Panc1 (cell line): ENCODE measurements at regions not wholly inside any gene's neighbourhood (a gene's known extent, or its start where the extent isn't known, plus 50 kb on each side); places are given as distances from the start of the nearest gene placed in this dataset.
"Not testable (repeated sequence)": the region's sequence is repeated elsewhere in the genome, so short reads cannot be mapped to it uniquely, and the experiment has no call there.

Source experiments
- ATAC-seq: fragments of 200-7000 bp; cut with Tn5 transposase; 2 replicates; pipeline ENCODE4 v1.9.1; 2020; ENCODE audit warnings: mild to moderate bottlenecking, moderate library complexity
- BruUV-seq: library from RNA; stranded (reverse); fragments of 400-500 nt; replicated peaks from 2 replicates; lab custom pipeline; 2021; lab: Mats Ljungman, UMichigan
- CTCF ChIA-PET: fragments of 300-600 bp; sonication (Branson Sonifier 250); formaldehyde crosslinking; loops from one replicate; lab custom pipeline; 2022; ENCODE audit warnings: antibody characterized with exemption; lab: Charles Lee
- POLR2A ChIA-PET: fragments of 300-600 bp; sonication (Branson Sonifier 250); formaldehyde crosslinking; loops from one replicate; lab custom pipeline; 2022; ENCODE audit warnings: antibody characterized with exemption; lab: Charles Lee
- DNase-seq: peaks from one replicate; pipeline ENCODE4 v3.0.0-alpha.2; 2010; ENCODE audit warnings: low read depth, low spot score
- H3K27ac ChIP-seq: 2 replicates; pipeline ENCODE4 v1.5.1; 2011; ENCODE audit warnings: mild to moderate bottlenecking, low read length, inconsistent platforms
- H3K27me3 ChIP-seq: fragments of 200-500 bp; sonication (Bioruptor generic); 2 replicates; pipeline ENCODE4 v1.6.0; 2014; ENCODE audit warnings: low read length, inconsistent platforms; ENCODE audit not compliant: control insufficient read depth, insufficient read depth
- H3K36me3 ChIP-seq: fragments of 200-500 bp; sonication (Bioruptor generic); 2 replicates; pipeline ENCODE4 v1.5.1; 2014; ENCODE audit warnings: inconsistent platforms, mild to moderate bottlenecking, low read length, moderate library complexity; ENCODE audit not compliant: control insufficient read depth, insufficient read depth
- H3K4me1 ChIP-seq: 2 replicates; pipeline ENCODE4 v1.5.1; 2011; ENCODE audit warnings: inconsistent platforms, mild to moderate bottlenecking, low read length, moderate library complexity; ENCODE audit not compliant: control insufficient read depth, insufficient read depth
- H3K4me3 ChIP-seq, 2 experiments: 2 replicates each; pipeline ENCODE4 v1.5.1; 2011 to 2012; ENCODE audit warnings: low read depth in 2 of 2, low read length in 2 of 2, mild to moderate bottlenecking in 2 of 2, inconsistent platforms in 1 of 2, moderate library complexity in 1 of 2
- H3K9me3 ChIP-seq: fragments of 200-500 bp; sonication (Bioruptor generic); 2 replicates; pipeline ENCODE4 v1.5.1; 2014; ENCODE audit warnings: low read depth, mild to moderate bottlenecking, inconsistent platforms, low read length, moderate library complexity; ENCODE audit not compliant: control insufficient read depth, insufficient read depth
- POLR2AphosphoS5 ChIP-seq: IDR thresholded peaks from 2 replicates; pipeline ENCODE4 v1.6.1; 2012; ENCODE audit warnings: mild to moderate bottlenecking, low read depth, low read length, moderate library complexity
- SIN3A ChIP-seq: IDR thresholded peaks from 2 replicates; pipeline ENCODE4 v1.6.1; 2012; ENCODE audit warnings: low read depth, mild to moderate bottlenecking, low read length, moderate library complexity, borderline replicate concordance; ENCODE audit not compliant: insufficient read depth
- TCF7L2 ChIP-seq: IDR thresholded peaks from 2 replicates; pipeline ENCODE4 v1.6.1; 2011; ENCODE audit warnings: mild to moderate bottlenecking, low read depth, low read length, inconsistent platforms
- in situ Hi-C: cut with HindIII; loops from 2 replicates; pipeline ENCODE4 v1.10.0; 2016; ENCODE audit warnings: low sequenced_read_pairs, low pct_unique_long_range_greater_than_20kb
- intact Hi-C: fragments of 100-400 bp; cut with micrococcal nuclease; formaldehyde crosslinking; loops from one replicate; pipeline ENCODE4 v1.10.0; 2022; ENCODE audit not compliant: unreplicated experiment
- TF ChIP-seq, protein P1 (sequence below), 2 experiments: IDR thresholded peaks; 2 replicates each; pipeline ENCODE4 v1.6.1; 2011 to 2012; ENCODE audit warnings: low read depth in 2 of 2, control low read depth in 1 of 2, low read length in 1 of 2, mild to moderate bottlenecking in 1 of 2, moderate library complexity in 1 of 2; ENCODE audit not compliant: insufficient read depth in 1 of 2
- TF ChIP-seq, protein P2 (sequence below): fragments of 450-650 bp; IDR thresholded peaks from 2 replicates; pipeline ENCODE4 v1.5.1; 2017; ENCODE audit warnings: mild to moderate bottlenecking

DNA sequence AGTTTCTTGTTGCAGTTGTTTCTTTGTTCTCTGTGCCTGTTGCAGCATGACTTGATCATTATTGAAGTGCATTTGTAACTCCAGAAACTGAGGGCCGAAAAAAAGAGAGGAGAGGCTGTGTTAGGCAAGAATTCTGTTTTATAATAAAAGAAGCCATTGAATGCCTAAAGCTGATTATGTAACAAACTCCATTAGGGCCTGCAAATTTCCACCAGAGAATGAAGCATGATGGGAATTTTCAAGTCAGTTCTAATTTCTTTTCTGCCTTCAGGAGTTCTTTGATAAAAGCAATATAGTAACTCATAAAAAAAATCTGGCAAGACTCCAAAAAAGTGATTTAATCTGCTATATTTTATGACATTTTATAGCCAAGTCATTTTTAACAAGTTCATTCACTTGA lies 156.7 kb upstream of the RASSF8 start:
- BruUV-seq = no TSS peak
- in situ Hi-C loops (no loop called here), intact Hi-C loops (no loop called here)
- no peak overlapping the region for H3K27ac ChIP-seq
- H3K4me3 ChIP-seq = no peak overlapping the region
- DNase-seq = no peak
- H3K4me1 ChIP-seq = no peaks in the 10 kb centered on the region
- H3K9me3 ChIP-seq = no peaks in the 10 kb centered on the region
- no peaks in the 10 kb centered on the region; the same call in 1 of the 2 replicates for H3K27me3 ChIP-seq
- no peak for ATAC-seq
- H3K36me3 ChIP-seq = no peaks in the 10 kb centered on the region
- TF ChIP-seq TCF7L2 = no peak
- no peak for TF ChIP-seq SIN3A
- TF ChIP-seq, protein P1, sequence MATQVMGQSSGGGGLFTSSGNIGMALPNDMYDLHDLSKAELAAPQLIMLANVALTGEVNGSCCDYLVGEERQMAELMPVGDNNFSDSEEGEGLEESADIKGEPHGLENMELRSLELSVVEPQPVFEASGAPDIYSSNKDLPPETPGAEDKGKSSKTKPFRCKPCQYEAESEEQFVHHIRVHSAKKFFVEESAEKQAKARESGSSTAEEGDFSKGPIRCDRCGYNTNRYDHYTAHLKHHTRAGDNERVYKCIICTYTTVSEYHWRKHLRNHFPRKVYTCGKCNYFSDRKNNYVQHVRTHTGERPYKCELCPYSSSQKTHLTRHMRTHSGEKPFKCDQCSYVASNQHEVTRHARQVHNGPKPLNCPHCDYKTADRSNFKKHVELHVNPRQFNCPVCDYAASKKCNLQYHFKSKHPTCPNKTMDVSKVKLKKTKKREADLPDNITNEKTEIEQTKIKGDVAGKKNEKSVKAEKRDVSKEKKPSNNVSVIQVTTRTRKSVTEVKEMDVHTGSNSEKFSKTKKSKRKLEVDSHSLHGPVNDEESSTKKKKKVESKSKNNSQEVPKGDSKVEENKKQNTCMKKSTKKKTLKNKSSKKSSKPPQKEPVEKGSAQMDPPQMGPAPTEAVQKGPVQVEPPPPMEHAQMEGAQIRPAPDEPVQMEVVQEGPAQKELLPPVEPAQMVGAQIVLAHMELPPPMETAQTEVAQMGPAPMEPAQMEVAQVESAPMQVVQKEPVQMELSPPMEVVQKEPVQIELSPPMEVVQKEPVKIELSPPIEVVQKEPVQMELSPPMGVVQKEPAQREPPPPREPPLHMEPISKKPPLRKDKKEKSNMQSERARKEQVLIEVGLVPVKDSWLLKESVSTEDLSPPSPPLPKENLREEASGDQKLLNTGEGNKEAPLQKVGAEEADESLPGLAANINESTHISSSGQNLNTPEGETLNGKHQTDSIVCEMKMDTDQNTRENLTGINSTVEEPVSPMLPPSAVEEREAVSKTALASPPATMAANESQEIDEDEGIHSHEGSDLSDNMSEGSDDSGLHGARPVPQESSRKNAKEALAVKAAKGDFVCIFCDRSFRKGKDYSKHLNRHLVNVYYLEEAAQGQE (IDR thresholded peaks at IDR 0.05; ENCODE audit: insufficient read depth in 1 of 2, low read depth in 2 of 2, low read length in 1 of 2) = no peak
- TF ChIP-seq, protein P2, sequence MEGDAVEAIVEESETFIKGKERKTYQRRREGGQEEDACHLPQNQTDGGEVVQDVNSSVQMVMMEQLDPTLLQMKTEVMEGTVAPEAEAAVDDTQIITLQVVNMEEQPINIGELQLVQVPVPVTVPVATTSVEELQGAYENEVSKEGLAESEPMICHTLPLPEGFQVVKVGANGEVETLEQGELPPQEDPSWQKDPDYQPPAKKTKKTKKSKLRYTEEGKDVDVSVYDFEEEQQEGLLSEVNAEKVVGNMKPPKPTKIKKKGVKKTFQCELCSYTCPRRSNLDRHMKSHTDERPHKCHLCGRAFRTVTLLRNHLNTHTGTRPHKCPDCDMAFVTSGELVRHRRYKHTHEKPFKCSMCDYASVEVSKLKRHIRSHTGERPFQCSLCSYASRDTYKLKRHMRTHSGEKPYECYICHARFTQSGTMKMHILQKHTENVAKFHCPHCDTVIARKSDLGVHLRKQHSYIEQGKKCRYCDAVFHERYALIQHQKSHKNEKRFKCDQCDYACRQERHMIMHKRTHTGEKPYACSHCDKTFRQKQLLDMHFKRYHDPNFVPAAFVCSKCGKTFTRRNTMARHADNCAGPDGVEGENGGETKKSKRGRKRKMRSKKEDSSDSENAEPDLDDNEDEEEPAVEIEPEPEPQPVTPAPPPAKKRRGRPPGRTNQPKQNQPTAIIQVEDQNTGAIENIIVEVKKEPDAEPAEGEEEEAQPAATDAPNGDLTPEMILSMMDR = no peak
- TF ChIP-seq POLR2AphosphoS5 = no peak
- CTCF ChIA-PET = no interaction called here
- POLR2A ChIA-PET = no interaction called here

DNA sequence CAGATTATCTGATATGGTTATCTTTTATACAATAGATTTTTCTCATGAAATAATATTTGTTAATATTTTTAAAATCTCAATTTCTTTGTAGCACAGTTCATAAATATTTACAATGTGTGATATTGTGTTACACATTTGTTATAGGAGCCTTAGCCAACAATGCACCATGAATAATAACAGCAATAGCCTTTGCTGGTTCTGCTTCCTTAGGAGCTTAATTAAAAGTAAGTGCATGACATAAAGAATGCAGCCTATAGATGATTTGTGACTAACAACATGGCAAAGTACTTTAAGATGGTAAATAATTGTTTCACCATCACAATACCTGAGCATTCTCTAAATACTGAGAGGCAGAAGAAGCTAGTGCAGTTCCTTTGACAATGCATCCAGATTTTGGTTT lies 156.3 kb upstream of the RASSF8 start:
- ATAC-seq (no peak), DNase-seq (no peak)
- TF ChIP-seq TCF7L2 = no peak
- TF ChIP-seq, protein P2 = no peak
- no peak for TF ChIP-seq POLR2AphosphoS5
- no peak for TF ChIP-seq SIN3A
- TF ChIP-seq, protein P1 (IDR thresholded peaks at IDR 0.05; ENCODE audit: insufficient read depth in 1 of 2, low read depth in 2 of 2, low read length in 1 of 2) = no peak
- no peak overlapping the region for H3K4me3 ChIP-seq
- no peak overlapping the region for H3K27ac ChIP-seq
- in situ Hi-C loops = no loop called here
- H3K36me3 ChIP-seq = no peaks in the 10 kb centered on the region
- no TSS peak for BruUV-seq
- H3K9me3 ChIP-seq = no peaks in the 10 kb centered on the region
- no peaks in the 10 kb centered on the region; the same call in 1 of the 2 replicates for H3K27me3 ChIP-seq
- intact Hi-C loops = no loop called here
- H3K4me1 ChIP-seq = no peaks in the 10 kb centered on the region
- POLR2A ChIA-PET = interaction anchor here (0.7 kb wide), 1 partner anchor 663 kb away, joined by 3 read pairs; no protein-coding TSS in a partner anchor
- CTCF ChIA-PET = no interaction called here

DNA sequence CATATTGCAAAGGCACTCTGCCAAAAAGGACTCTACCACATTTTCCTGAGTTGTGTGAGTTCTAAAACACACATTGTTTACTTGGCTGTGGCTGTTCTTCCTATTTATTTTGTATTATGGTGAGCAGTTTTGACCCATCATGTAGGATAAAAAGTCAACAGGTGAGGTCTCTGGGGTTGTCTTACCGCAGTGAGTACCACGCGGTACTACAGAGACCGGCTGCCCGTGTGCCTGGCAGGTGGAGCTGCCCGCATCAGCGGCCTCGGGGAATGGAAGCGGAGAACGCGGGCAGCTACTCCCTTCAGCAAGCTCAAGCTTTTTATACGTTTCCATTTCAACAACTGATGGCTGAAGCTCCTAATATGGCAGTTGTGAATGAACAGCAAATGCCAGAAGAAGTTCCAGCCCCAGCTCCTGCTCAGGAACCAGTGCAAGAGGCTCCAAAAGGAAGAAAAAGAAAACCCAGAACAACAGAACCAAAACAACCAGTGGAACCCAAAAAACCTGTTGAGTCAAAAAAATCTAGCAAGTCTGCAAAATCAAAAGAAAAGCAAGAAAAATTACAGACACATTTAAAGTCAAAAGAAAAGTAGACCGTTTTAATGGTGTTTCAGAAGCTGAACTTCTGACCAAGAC lies 155.3 kb upstream of the RASSF8 start:
- H3K4me3 ChIP-seq, H3K9me3 ChIP-seq, POLR2A ChIA-PET, CTCF ChIA-PET, DNase-seq, H3K27ac ChIP-seq, H3K27me3 ChIP-seq, intact Hi-C loops, BruUV-seq, H3K36me3 ChIP-seq, H3K4me1 ChIP-seq, ATAC-seq, in situ Hi-C loops: not testable (repeated sequence)
